ENCODE measurements at regions not wholly inside any gene's neighbourhood (a gene's known extent, or its start where the extent isn't known, plus 50 kb on each side); places are given as distances from the start of the nearest gene placed in this dataset.

- Histone ChIP-seq H3K27ac (ENCODE audit: low read length) (no peak overlapping the region), H3K9me3 (ENCODE audit: low read length) (peaks cover 5% of the 10 kb centered on the region)
- TF ChIP-seq SMC3 (conservative IDR thresholded peaks at IDR 0.05; ENCODE audit: poor library complexity) (no peak), EZH2 (IDR thresholded peaks at IDR 0.05; ENCODE audit: borderline replicate concordance, insufficient read depth, low read length, poor library complexity, severe bottlenecking) (no peak), EP300 (conservative IDR thresholded peaks at IDR 0.05; ENCODE audit: poor library complexity, severe bottlenecking) (no peak), POLR2AphosphoS5 (IDR thresholded peaks at IDR 0.05) (no peak), TAF1 (IDR thresholded peaks at IDR 0.05; ENCODE audit: low read depth) (no peak), RAD21 (conservative IDR thresholded peaks at IDR 0.05) (no peak), MXI1 (conservative IDR thresholded peaks at IDR 0.05; ENCODE audit: poor library complexity, severe bottlenecking) (no peak)
- TF ChIP-seq, protein P1, sequence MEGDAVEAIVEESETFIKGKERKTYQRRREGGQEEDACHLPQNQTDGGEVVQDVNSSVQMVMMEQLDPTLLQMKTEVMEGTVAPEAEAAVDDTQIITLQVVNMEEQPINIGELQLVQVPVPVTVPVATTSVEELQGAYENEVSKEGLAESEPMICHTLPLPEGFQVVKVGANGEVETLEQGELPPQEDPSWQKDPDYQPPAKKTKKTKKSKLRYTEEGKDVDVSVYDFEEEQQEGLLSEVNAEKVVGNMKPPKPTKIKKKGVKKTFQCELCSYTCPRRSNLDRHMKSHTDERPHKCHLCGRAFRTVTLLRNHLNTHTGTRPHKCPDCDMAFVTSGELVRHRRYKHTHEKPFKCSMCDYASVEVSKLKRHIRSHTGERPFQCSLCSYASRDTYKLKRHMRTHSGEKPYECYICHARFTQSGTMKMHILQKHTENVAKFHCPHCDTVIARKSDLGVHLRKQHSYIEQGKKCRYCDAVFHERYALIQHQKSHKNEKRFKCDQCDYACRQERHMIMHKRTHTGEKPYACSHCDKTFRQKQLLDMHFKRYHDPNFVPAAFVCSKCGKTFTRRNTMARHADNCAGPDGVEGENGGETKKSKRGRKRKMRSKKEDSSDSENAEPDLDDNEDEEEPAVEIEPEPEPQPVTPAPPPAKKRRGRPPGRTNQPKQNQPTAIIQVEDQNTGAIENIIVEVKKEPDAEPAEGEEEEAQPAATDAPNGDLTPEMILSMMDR (IDR thresholded peaks at IDR 0.05; ENCODE audit: poor library complexity, severe bottlenecking) = no peak
- TF ChIP-seq, protein P2, sequence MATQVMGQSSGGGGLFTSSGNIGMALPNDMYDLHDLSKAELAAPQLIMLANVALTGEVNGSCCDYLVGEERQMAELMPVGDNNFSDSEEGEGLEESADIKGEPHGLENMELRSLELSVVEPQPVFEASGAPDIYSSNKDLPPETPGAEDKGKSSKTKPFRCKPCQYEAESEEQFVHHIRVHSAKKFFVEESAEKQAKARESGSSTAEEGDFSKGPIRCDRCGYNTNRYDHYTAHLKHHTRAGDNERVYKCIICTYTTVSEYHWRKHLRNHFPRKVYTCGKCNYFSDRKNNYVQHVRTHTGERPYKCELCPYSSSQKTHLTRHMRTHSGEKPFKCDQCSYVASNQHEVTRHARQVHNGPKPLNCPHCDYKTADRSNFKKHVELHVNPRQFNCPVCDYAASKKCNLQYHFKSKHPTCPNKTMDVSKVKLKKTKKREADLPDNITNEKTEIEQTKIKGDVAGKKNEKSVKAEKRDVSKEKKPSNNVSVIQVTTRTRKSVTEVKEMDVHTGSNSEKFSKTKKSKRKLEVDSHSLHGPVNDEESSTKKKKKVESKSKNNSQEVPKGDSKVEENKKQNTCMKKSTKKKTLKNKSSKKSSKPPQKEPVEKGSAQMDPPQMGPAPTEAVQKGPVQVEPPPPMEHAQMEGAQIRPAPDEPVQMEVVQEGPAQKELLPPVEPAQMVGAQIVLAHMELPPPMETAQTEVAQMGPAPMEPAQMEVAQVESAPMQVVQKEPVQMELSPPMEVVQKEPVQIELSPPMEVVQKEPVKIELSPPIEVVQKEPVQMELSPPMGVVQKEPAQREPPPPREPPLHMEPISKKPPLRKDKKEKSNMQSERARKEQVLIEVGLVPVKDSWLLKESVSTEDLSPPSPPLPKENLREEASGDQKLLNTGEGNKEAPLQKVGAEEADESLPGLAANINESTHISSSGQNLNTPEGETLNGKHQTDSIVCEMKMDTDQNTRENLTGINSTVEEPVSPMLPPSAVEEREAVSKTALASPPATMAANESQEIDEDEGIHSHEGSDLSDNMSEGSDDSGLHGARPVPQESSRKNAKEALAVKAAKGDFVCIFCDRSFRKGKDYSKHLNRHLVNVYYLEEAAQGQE (IDR thresholded peaks at IDR 0.05; ENCODE audit: borderline replicate concordance) = no peak
Observed at GRCh38 chr16:60686824-60687223, 1349.4 kb downstream of the CDH8 start.

GRCh38 chr16:60684002-60684401, 1352.2 kb downstream of the CDH8 start:
- peaks cover 2% of the 10 kb centered on the region for H3K9me3 ChIP-seq (ENCODE audit: low read length)
- no peak for TF ChIP-seq RAD21 (conservative IDR thresholded peaks at IDR 0.05)
- TF ChIP-seq, protein P2 (IDR thresholded peaks at IDR 0.05; ENCODE audit: borderline replicate concordance) = no peak
- TF ChIP-seq MXI1 (conservative IDR thresholded peaks at IDR 0.05; ENCODE audit: poor library complexity, severe bottlenecking) = no peak
- TF ChIP-seq EP300 (conservative IDR thresholded peaks at IDR 0.05; ENCODE audit: poor library complexity, severe bottlenecking) = no peak
- no peak for TF ChIP-seq TAF1 (IDR thresholded peaks at IDR 0.05; ENCODE audit: low read depth)
- TF ChIP-seq SMC3 (conservative IDR thresholded peaks at IDR 0.05; ENCODE audit: poor library complexity) = no peak
- no peak for TF ChIP-seq EZH2 (IDR thresholded peaks at IDR 0.05; ENCODE audit: borderline replicate concordance, insufficient read depth, low read length, poor library complexity, severe bottlenecking)
- TF ChIP-seq, protein P1 (IDR thresholded peaks at IDR 0.05; ENCODE audit: poor library complexity, severe bottlenecking) = no peak
- no peak for TF ChIP-seq POLR2AphosphoS5 (IDR thresholded peaks at IDR 0.05)
- no peak overlapping the region for H2AFZ ChIP-seq (ENCODE audit: low read depth, low read length)
- no peaks in the 10 kb centered on the region for H3F3A ChIP-seq (ENCODE audit: insufficient read depth, low read length, poor library complexity, severe bottlenecking)
- H3K4me2 ChIP-seq (ENCODE audit: low read length) = no peak overlapping the region
- no peaks in the 10 kb centered on the region for H3K79me2 ChIP-seq (replicated peaks; ENCODE audit: insufficient read depth, low read length)
- no peak overlapping the region for H3K27ac ChIP-seq (ENCODE audit: low read length)
- H3K27me3 ChIP-seq (ENCODE audit: insufficient read depth, low read depth, low read length) = no peaks in the 10 kb centered on the region
- H3K36me3 ChIP-seq (ENCODE audit: insufficient read depth, low read length) = no peaks in the 10 kb centered on the region
- no peak overlapping the region for H3K9ac ChIP-seq (ENCODE audit: low read length)
- H3K4me3 ChIP-seq (ENCODE audit: low read length) = no peak overlapping the region
- H3K9me2 ChIP-seq (ENCODE audit: insufficient read depth, low read length) = no peaks in the 10 kb centered on the region
- H4K20me1 ChIP-seq (ENCODE audit: insufficient read depth) = no peaks in the 10 kb centered on the region

More at GRCh38 chr16:60686824-60687223, 1349.4 kb downstream of the CDH8 start:
- H3K4me3 ChIP-seq (ENCODE audit: low read length) = no peak overlapping the region
- H3F3A ChIP-seq (ENCODE audit: insufficient read depth, low read length, poor library complexity, severe bottlenecking) = no peaks in the 10 kb centered on the region
- no peak overlapping the region for H2AFZ ChIP-seq (ENCODE audit: low read depth, low read length)
- no peaks in the 10 kb centered on the region for H4K20me1 ChIP-seq (ENCODE audit: insufficient read depth)
- no peaks in the 10 kb centered on the region for H3K9me2 ChIP-seq (ENCODE audit: insufficient read depth, low read length)
- no peaks in the 10 kb centered on the region for H3K36me3 ChIP-seq (ENCODE audit: insufficient read depth, low read length)
- no peak overlapping the region for H3K4me2 ChIP-seq (ENCODE audit: low read length)
- H3K9ac ChIP-seq (ENCODE audit: low read length) = no peak overlapping the region
- no peaks in the 10 kb centered on the region for H3K27me3 ChIP-seq (ENCODE audit: insufficient read depth, low read depth, low read length)
- H3K79me2 ChIP-seq (replicated peaks; ENCODE audit: insufficient read depth, low read length) = no peaks in the 10 kb centered on the region

Measured in neural cell (in vitro differentiated cells).